Thymus (tissue), 11 donors: ENCODE measurements at regions not wholly inside any gene's neighbourhood (a gene's known extent, or its start where the extent isn't known, plus 50 kb on each side); places are given as distances from the start of the nearest gene placed in this dataset.
"Not testable (repeated sequence)": the region's sequence is repeated elsewhere in the genome, so short reads cannot be mapped to it uniquely, and the experiment has no call there.

Experiments used
- DNase-seq, 9 donors: peaks; one replicate each; pipeline ENCODE4 v3.0.0-alpha.2; 2013; ENCODE audit warnings: low spot score in 9 of 9, low read depth in 6 of 9, missing footprints in 1 of 9
- H3K27ac ChIP-seq, 2 donors: one replicate each; pipeline ENCODE4 v1.5.1; 2013; ENCODE audit warnings: control low read depth in 1 of 2, low read depth in 1 of 2, low read length in 1 of 2, mild to moderate bottlenecking in 1 of 2, moderate library complexity in 1 of 2
- H3K27me3 ChIP-seq, 2 donors: one replicate each; pipeline ENCODE4 v1.5.1; 2013; ENCODE audit warnings: low read length in 1 of 2; ENCODE audit not compliant: control insufficient read depth in 2 of 2, insufficient read depth in 1 of 2
- H3K36me3 ChIP-seq, 2 donors: one replicate each; pipeline ENCODE4 v1.5.1; 2013; ENCODE audit warnings: low read length in 1 of 2, mild to moderate bottlenecking in 1 of 2, moderate library complexity in 1 of 2; ENCODE audit not compliant: control insufficient read depth in 2 of 2, insufficient read depth in 2 of 2
- H3K4me1 ChIP-seq, 2 donors: one replicate each; pipeline ENCODE4 v1.5.1; 2013; ENCODE audit warnings: low read length in 2 of 2; ENCODE audit not compliant: control insufficient read depth in 2 of 2, insufficient read depth in 2 of 2
- H3K4me3 ChIP-seq, 2 donors: one replicate each; pipeline ENCODE4 v1.5.1; 2013; ENCODE audit warnings: low read length in 2 of 2, control low read depth in 1 of 2, mild to moderate bottlenecking in 1 of 2
- H3K9me3 ChIP-seq, 2 donors: one replicate each; pipeline ENCODE4 v1.5.1; 2013; ENCODE audit warnings: low read length in 1 of 2, mild to moderate bottlenecking in 1 of 2; ENCODE audit not compliant: control insufficient read depth in 2 of 2, insufficient read depth in 1 of 2
- WGBS: extraction: QIAGEN DNeasy Blood & Tissue Kit; methylation state at CpG from one replicate; pipeline ENCODE4 v1.1.7; 2013; 5-methylcytosine and 5-hydroxymethylcytosine counted together
- donor health status: healthy.

DNA sequence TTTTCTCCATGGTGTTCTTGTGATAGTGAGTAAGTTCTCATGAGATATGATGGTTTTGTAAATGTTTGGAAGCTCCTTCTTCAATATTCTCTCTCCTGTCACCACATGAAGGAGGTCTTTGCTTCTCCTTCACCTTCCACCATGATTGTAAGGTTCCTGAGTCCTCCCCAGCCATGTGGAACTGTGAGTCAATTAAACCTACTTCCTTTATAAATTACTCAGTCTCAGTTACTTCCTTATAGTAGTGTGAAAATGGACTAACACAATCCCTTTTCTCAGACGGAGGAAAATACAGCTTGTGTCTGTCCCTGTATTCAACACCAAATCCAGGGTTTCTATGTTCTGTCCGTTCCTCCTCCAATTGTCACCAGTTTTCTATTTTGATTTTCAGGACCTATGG is 181.0 kb downstream of the ALDH8A1 start:
- no peaks in the 10 kb centered on the region for H3K27me3 ChIP-seq
- H3K36me3 ChIP-seq, result no peaks in the 10 kb centered on the region
- no peak overlapping the region for H3K4me3 ChIP-seq
- DNase-seq, result no peak
- H3K27ac ChIP-seq, result no peak overlapping the region
- WGBS, result 88% methylated on average over 2 of the region's 2 CpGs
- H3K9me3 ChIP-seq, result no peaks in the 10 kb centered on the region
- H3K4me1 ChIP-seq, result no peaks in the 10 kb centered on the region

DNA sequence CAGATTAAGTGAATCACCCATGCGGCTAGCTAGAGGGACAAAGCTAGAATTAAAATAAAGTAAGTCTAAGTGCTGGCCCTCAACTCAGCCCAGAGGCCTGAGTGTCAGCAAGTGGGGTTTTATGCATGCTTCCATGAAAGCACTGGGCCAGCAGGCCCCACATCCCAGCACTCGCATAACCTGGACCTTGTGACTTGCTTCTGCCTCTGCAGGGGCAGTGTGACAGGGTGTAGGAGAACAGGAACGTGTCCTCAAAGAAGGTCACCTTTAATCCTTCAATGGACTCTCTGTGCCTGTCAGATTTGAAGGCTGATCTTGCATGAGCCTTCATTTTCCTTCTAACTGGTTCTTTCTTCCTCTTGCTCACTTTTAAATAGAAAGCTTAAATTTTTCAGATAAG is 183.4 kb downstream of the ALDH8A1 start:
- no peaks in the 10 kb centered on the region for H3K9me3 ChIP-seq
- no peak overlapping the region for H3K27ac ChIP-seq
- H3K36me3 ChIP-seq, result no peaks in the 10 kb centered on the region
- H3K4me1 ChIP-seq, result no peaks in the 10 kb centered on the region
- H3K4me3 ChIP-seq, result no peak overlapping the region
- 98% methylated on average over 3 of the region's 3 CpGs for WGBS
- no peak for DNase-seq
- no peaks in the 10 kb centered on the region for H3K27me3 ChIP-seq

DNA sequence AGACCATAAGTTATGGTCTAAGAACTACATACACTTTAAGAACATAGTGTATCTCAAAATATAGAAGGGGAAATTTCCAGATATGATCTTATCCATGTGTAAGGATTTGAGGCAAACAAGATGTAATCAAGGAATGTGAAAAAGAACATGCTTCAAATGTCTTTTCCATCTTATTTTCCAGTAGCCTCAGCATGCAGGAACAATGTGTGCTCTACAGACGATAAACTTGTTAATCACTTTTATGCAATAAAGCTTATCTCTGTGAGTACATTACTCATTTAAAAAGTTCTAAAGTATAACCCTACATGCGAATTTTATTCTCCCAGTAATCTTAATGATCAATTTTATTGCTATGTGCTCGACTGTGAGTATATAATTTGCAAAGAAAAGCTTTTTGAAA is 185.2 kb downstream of the ALDH8A1 start:
- Histone ChIP-seq H3K27me3 (no peaks in the 10 kb centered on the region), H3K36me3 (no peaks in the 10 kb centered on the region), H3K4me3 (no peak overlapping the region), H3K27ac (no peak overlapping the region), H3K4me1 (no peaks in the 10 kb centered on the region), H3K9me3 (no peaks in the 10 kb centered on the region)
- 96% methylated on average over 3 of the region's 3 CpGs for WGBS
- DNase-seq, result no peak

DNA sequence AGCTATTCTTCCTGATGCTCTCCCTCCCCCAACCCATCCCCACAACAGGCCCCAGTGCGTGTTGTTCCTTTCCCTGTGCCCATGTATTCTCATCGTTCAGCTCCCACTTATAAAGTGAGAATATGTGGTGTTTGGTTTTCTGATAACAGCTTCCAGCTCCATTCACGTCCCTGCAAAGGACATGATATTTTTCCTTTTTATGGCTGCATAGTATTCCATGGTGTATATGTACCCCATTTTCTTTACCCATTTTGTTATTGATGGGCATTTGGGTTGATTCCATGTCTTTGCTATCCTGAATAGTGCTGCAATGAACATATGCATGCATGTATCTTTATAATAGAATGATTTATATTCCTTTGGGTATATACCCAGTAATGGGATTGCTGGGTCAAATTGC is 186.3 kb downstream of the ALDH8A1 start:
- DNase-seq, H3K27me3 ChIP-seq, H3K36me3 ChIP-seq, H3K27ac ChIP-seq, H3K4me3 ChIP-seq, H3K9me3 ChIP-seq, H3K4me1 ChIP-seq: not testable (repeated sequence)
- WGBS, result 97% methylated on average over 3 of the region's 3 CpGs

DNA sequence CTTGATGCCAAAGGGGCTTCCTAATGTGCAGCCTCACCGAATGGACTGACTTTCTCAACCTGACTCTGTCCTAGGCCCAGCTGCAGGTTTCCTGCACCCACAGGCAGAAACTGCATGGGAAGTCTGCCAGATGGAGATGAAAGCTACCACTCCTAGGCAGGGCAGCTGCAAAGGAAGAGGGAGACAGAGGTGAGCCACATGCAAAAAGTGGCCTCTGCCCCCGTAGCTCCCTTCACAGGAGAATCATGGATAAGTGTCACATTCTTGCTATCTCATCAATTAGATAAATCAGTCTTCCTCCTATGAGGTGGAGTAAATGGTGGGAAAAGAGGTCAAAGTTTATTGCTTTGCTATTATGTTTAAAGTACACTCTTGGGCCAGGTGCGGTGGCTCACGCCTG is 191.3 kb downstream of the ALDH8A1 start:
- Histone ChIP-seq H3K36me3 (no peaks in the 10 kb centered on the region), H3K27me3 (peaks cover 0 to 4% of the 10 kb centered on the region in 2 donors), H3K4me3 (no peak overlapping the region), H3K27ac (no peak overlapping the region), H3K4me1 (no peaks in the 10 kb centered on the region), H3K9me3 (no peaks in the 10 kb centered on the region)
- 90% methylated on average over 4 of the region's 4 CpGs for WGBS
- DNase-seq, result no peak

DNA sequence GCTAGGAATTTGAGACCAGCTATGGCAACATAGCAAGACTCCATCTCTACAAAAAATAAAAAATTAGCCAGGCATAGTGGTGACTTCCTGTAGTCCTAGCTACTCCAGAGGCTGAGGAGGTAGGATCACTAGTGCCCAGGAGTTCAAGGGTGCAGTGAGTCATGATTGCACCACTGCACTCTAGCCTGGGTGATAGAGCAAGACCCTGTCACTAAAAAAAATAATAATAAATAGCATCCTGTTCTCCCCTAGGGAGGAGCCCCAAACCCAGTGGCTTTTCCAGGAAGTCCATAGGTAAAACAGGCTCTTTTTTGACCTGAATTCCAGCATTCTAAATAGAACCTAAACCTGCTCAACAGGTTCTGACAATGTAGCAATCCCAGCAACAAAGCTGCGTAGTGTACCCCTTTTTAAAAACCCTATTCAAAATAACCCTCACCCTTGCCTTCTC is 192.0 kb downstream of the ALDH8A1 start:
- H3K9me3 ChIP-seq, result no peaks in the 10 kb centered on the region
- H3K27me3 ChIP-seq, result peaks cover 0 to 4% of the 10 kb centered on the region in 2 donors
- 95% methylated on average over 1 of the region's 1 CpG for WGBS
- H3K27ac ChIP-seq, result no peak overlapping the region
- no peak overlapping the region for H3K4me3 ChIP-seq
- H3K36me3 ChIP-seq, result no peaks in the 10 kb centered on the region
- no peaks in the 10 kb centered on the region for H3K4me1 ChIP-seq
- DNase-seq, result no peak

DNA sequence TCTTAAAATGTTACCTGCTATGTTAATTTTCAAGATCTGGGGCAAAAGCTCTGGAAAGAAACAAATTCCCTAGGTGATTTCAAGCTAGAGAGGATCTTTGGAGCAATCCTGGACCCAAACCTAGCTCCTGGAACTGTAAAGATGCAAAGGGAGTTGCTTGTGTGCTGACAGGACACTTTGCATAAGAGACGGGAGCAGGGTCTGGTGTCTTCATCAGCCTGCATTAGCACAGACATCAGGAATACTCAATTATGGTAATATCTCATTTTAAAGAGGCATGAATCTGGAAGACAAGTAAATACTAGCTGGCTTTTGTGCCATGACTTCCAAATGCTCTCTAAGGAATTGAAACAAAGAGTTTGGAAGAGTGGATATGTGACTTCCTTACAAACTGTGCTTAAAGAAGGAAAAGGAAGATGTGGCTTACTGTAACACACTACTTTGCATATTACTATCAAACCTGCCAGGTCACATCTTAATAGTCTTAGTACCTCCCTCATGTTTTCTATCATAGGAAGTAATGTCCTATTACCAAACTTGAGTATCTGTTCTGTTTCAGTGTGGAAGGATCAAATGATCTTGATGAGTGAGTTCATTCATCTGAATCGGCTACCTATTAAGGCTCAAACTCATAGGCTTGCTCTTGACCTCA is 193.4 kb downstream of the ALDH8A1 start:
- no peak for DNase-seq
- no peaks in the 10 kb centered on the region for H3K9me3 ChIP-seq

DNA sequence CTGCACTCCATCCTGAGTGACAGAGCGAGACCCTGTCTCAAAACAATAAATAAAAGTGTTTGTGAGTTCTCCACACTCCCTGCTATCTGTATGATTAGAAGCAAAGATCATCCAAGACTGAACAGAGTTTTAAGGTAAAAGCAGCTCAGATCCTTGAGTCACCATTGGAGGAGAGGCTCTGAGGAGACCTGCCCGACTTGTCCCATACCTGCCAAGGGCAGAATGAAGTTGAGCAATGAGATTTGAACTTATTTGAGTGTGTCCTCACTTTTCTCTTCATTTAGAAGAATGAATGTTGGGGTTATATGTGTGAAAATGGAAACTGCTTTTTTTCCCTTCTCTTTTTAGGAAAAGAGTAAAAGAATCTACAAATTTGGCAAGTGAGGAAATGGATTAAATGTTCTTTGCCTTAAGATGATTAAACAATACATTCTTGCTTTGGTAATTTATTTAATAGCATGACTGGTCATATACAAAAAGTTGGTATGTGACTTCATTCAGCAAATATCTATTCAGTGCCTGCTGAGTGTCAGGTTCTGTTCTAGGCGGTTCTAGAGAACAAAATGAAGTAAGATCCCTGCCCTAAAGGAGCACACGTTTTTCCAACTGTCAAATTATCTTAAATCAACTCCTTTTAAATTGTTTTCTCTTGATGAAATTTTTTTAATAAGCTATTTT is 195.7 kb downstream of the ALDH8A1 start:
- Histone ChIP-seq H3K27me3 (peaks cover 0 to 4% of the 10 kb centered on the region in 2 donors), H3K36me3 (no peaks in the 10 kb centered on the region), H3K9me3 (no peaks in the 10 kb centered on the region), H3K27ac (no peak overlapping the region), H3K4me1 (no peaks in the 10 kb centered on the region), H3K4me3 (no peak overlapping the region)
- DNase-seq, result no peak
- WGBS, result 89% methylated on average over 4 of the region's 4 CpGs

More for the DNA sequence above, 193.4 kb downstream of the ALDH8A1 start:
- Histone ChIP-seq H3K27me3 (peaks cover 0 to 4% of the 10 kb centered on the region in 2 donors), H3K4me3 (no peak overlapping the region), H3K27ac (no peak overlapping the region), H3K4me1 (no peaks in the 10 kb centered on the region), H3K36me3 (no peaks in the 10 kb centered on the region)
- WGBS, result 99% methylated on average over 2 of the region's 2 CpGs

DNA sequence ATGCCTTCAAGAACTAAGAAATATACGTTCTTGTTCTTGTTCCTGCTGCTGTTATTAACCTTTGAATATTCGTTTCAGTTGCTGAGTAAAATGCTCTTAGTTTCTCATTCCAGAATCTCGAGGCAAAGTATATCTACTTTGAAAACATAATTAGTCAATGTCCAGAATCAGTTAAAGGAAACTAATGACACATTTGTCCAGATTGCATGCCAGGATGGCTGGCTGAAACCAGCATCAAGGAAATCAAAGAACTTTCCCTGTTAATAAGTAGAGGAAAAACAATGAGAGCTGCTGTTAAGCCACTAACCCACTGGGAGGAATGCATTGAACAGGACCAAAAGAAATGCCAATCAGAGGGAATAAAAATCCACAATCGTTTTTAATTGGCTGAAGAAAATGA is 196.9 kb downstream of the ALDH8A1 start:
- no peak for DNase-seq
- H3K4me3 ChIP-seq, result no peak overlapping the region
- 85% methylated on average over 4 of the region's 4 CpGs for WGBS
- peaks cover 0 to 4% of the 10 kb centered on the region in 2 donors for H3K27me3 ChIP-seq
- no peaks in the 10 kb centered on the region for H3K4me1 ChIP-seq
- H3K9me3 ChIP-seq, result no peaks in the 10 kb centered on the region
- no peak overlapping the region for H3K27ac ChIP-seq
- H3K36me3 ChIP-seq, result no peaks in the 10 kb centered on the region
